Activated CD4-positive, alpha-beta memory T cell treated with anti-CD3 and anti-CD28 coated beads, Interleukin-2, amount 10 ng/mL, durations not matched to agents 7 days and 5 days (primary cell): ENCODE measurements at regions not wholly inside any gene's neighbourhood (a gene's known extent, or its start where the extent isn't known, plus 50 kb on each side); places are given as distances from the start of the nearest gene placed in this dataset.
"Not testable (repeated sequence)": the region's sequence is repeated elsewhere in the genome, so short reads cannot be mapped to it uniquely, and the experiment has no call there.

Source experiments
- CTCF ChIA-PET: fragments of 350-600 bp; sonication (Branson Sonifier 250); formaldehyde crosslinking; loops from one replicate; lab custom pipeline; 2021; ENCODE audit warnings: antibody characterized with exemption, inconsistent platforms; lab: Charles Lee
- POLR2A ChIA-PET: fragments of 350-600 bp; sonication (Branson Sonifier 250); formaldehyde crosslinking; loops from one replicate; lab custom pipeline; 2021; ENCODE audit warnings: antibody characterized with exemption; lab: Charles Lee
- DNase-seq: peaks from one replicate; pipeline ENCODE4 v3.0.0-alpha.2; 2020
- H3K27ac Mint-ChIP-seq: one replicate; pipeline ENCODE4 v1.8.0; 2021; ENCODE audit warnings: mild to moderate bottlenecking, mixed read lengths
- H3K27me3 Mint-ChIP-seq: one replicate; pipeline ENCODE4 v1.8.0; 2021; ENCODE audit warnings: mixed read lengths
- H3K36me3 Mint-ChIP-seq: one replicate; pipeline ENCODE4 v1.8.0; 2021; ENCODE audit warnings: low read depth, mixed read lengths
- H3K4me1 Mint-ChIP-seq: one replicate; pipeline ENCODE4 v1.8.0; 2021; ENCODE audit warnings: mixed read lengths
- H3K4me3 Mint-ChIP-seq: one replicate; pipeline ENCODE4 v1.8.0; 2021; ENCODE audit warnings: mild to moderate bottlenecking, mixed read lengths
- H3K9me3 Mint-ChIP-seq: one replicate; pipeline ENCODE4 v1.8.0; 2021; ENCODE audit warnings: mixed read lengths

- peaks cover 3% of the 10 kb centered on the region for H3K9me3 Mint-ChIP-seq
- H3K4me3 Mint-ChIP-seq, result no peak overlapping the region
- no peaks in the 10 kb centered on the region for H3K27me3 Mint-ChIP-seq
- H3K36me3 Mint-ChIP-seq, result no peaks in the 10 kb centered on the region
- H3K4me1 Mint-ChIP-seq, result no peaks in the 10 kb centered on the region
- ChIA-PET CTCF (no interaction called here), POLR2A (no interaction called here)
- DNase-seq, result no peak
- H3K27ac Mint-ChIP-seq, result no peak overlapping the region
Observed at GRCh38 chr2:16394986-16395550, 270.6 kb downstream of the CYRIA start.

- Mint-ChIP-seq H3K36me3 (no peaks in the 10 kb centered on the region), H3K4me1 (no peaks in the 10 kb centered on the region), H3K27me3 (no peaks in the 10 kb centered on the region), H3K4me3 (no peak overlapping the region), H3K27ac (no peak overlapping the region), H3K9me3 (peaks cover 3% of the 10 kb centered on the region)
- CTCF ChIA-PET, result no interaction called here
- no peak for DNase-seq
- POLR2A ChIA-PET, result no interaction called here
Observed at GRCh38 chr2:16394072-16394985, 271.3 kb downstream of the CYRIA start.

- ChIA-PET CTCF (no interaction called here), POLR2A (no interaction called here)
- H3K4me3 Mint-ChIP-seq, result no peak overlapping the region
- no peak overlapping the region for H3K27ac Mint-ChIP-seq
- no peaks in the 10 kb centered on the region for H3K36me3 Mint-ChIP-seq
- H3K9me3 Mint-ChIP-seq, result peaks cover 3% of the 10 kb centered on the region
- H3K27me3 Mint-ChIP-seq, result no peaks in the 10 kb centered on the region
- no peaks in the 10 kb centered on the region for H3K4me1 Mint-ChIP-seq
- no peak for DNase-seq
Observed at GRCh38 chr2:16393500-16394071, 272.0 kb downstream of the CYRIA start.

- H3K4me1 Mint-ChIP-seq, result no peaks in the 10 kb centered on the region
- CTCF ChIA-PET, result no interaction called here
- no peak overlapping the region for H3K4me3 Mint-ChIP-seq
- H3K9me3 Mint-ChIP-seq, result peaks cover 3% of the 10 kb centered on the region
- POLR2A ChIA-PET, result no interaction called here
- no peaks in the 10 kb centered on the region for H3K27me3 Mint-ChIP-seq
- DNase-seq, result no peak
- H3K36me3 Mint-ChIP-seq, result no peaks in the 10 kb centered on the region
- H3K27ac Mint-ChIP-seq, result no peak overlapping the region
Observed at GRCh38 chr2:16392647-16393499, 272.8 kb downstream of the CYRIA start.

- Mint-ChIP-seq H3K27me3 (no peaks in the 10 kb centered on the region), H3K4me3 (no peak overlapping the region), H3K36me3 (no peaks in the 10 kb centered on the region), H3K27ac (no peak overlapping the region), H3K4me1 (no peaks in the 10 kb centered on the region), H3K9me3 (peaks cover 3% of the 10 kb centered on the region)
- ChIA-PET CTCF (no interaction called here), POLR2A (no interaction called here)
- DNase-seq, result no peak
Observed at GRCh38 chr2:16391986-16392385, 273.6 kb downstream of the CYRIA start.

GRCh38 chr2:16390561-16390960 lies 275.1 kb downstream of the CYRIA start:
- no peak overlapping the region for H3K27ac Mint-ChIP-seq
- H3K27me3 Mint-ChIP-seq, result no peaks in the 10 kb centered on the region
- H3K36me3 Mint-ChIP-seq, result no peaks in the 10 kb centered on the region
- H3K4me3 Mint-ChIP-seq, result no peak overlapping the region
- no peak for DNase-seq
- H3K9me3 Mint-ChIP-seq, result peaks cover 3% of the 10 kb centered on the region
- ChIA-PET POLR2A (no interaction called here), CTCF (no interaction called here)
- no peaks in the 10 kb centered on the region for H3K4me1 Mint-ChIP-seq

- no peak for DNase-seq
- H3K4me1 Mint-ChIP-seq, result no peaks in the 10 kb centered on the region
- no peaks in the 10 kb centered on the region for H3K27me3 Mint-ChIP-seq
- ChIA-PET POLR2A (no interaction called here), CTCF (no interaction called here)
- H3K36me3 Mint-ChIP-seq, result no peaks in the 10 kb centered on the region
- peaks cover 3% of the 10 kb centered on the region for H3K9me3 Mint-ChIP-seq
- no peak overlapping the region for H3K27ac Mint-ChIP-seq
- H3K4me3 Mint-ChIP-seq, result no peak overlapping the region
Observed at GRCh38 chr2:16389611-16390010, 276.0 kb downstream of the CYRIA start.

- H3K36me3 Mint-ChIP-seq, DNase-seq, H3K4me3 Mint-ChIP-seq, POLR2A ChIA-PET, H3K27me3 Mint-ChIP-seq, CTCF ChIA-PET, H3K27ac Mint-ChIP-seq, H3K4me1 Mint-ChIP-seq, H3K9me3 Mint-ChIP-seq: not testable (repeated sequence)
Observed at GRCh38 chr2:16388199-16388830, 277.3 kb downstream of the CYRIA start.

- DNase-seq, result no peak
- H3K27ac Mint-ChIP-seq, result no peak overlapping the region
- ChIA-PET POLR2A (no interaction called here), CTCF (no interaction called here)
- H3K27me3 Mint-ChIP-seq, result no peaks in the 10 kb centered on the region
- H3K4me1 Mint-ChIP-seq, result no peaks in the 10 kb centered on the region
- peaks cover 3% of the 10 kb centered on the region for H3K9me3 Mint-ChIP-seq
- H3K36me3 Mint-ChIP-seq, result no peaks in the 10 kb centered on the region
- H3K4me3 Mint-ChIP-seq, result no peak overlapping the region
Observed at GRCh38 chr2:16387461-16387984, 278.1 kb downstream of the CYRIA start.

- Mint-ChIP-seq H3K4me1 (no peaks in the 10 kb centered on the region), H3K27ac (no peak overlapping the region), H3K4me3 (no peak overlapping the region), H3K36me3 (no peaks in the 10 kb centered on the region), H3K27me3 (no peaks in the 10 kb centered on the region), H3K9me3 (no peaks in the 10 kb centered on the region)
- CTCF ChIA-PET, result no interaction called here
- POLR2A ChIA-PET, result no interaction called here
- no peak for DNase-seq
Observed at GRCh38 chr2:16386431-16386830, 279.2 kb downstream of the CYRIA start.

- no peak for DNase-seq
- Mint-ChIP-seq H3K36me3 (no peaks in the 10 kb centered on the region), H3K27me3 (no peaks in the 10 kb centered on the region), H3K4me3 (no peak overlapping the region), H3K9me3 (no peaks in the 10 kb centered on the region), H3K27ac (no peak overlapping the region), H3K4me1 (no peaks in the 10 kb centered on the region)
- ChIA-PET CTCF (no interaction called here), POLR2A (no interaction called here)
Observed at GRCh38 chr2:16386031-16386430, 279.6 kb downstream of the CYRIA start.

GRCh38 chr2:16385341-16385740 lies 280.3 kb downstream of the CYRIA start:
- DNase-seq, result no peak
- no peaks in the 10 kb centered on the region for H3K9me3 Mint-ChIP-seq
- H3K4me1 Mint-ChIP-seq, result no peaks in the 10 kb centered on the region
- no peak overlapping the region for H3K4me3 Mint-ChIP-seq
- POLR2A ChIA-PET, result no interaction called here
- no peak overlapping the region for H3K27ac Mint-ChIP-seq
- no peaks in the 10 kb centered on the region for H3K36me3 Mint-ChIP-seq
- no peaks in the 10 kb centered on the region for H3K27me3 Mint-ChIP-seq
- CTCF ChIA-PET, result no interaction called here
